ENCODE measurements at regions not wholly inside any gene's neighbourhood (a gene's known extent, or its start where the extent isn't known, plus 50 kb on each side); places are given as distances from the start of the nearest gene placed in this dataset.

- DNase-seq (ENCODE audit: low read depth), result no peak
Measured at GRCh38 chr22:47782328-47783075, 1020.1 kb downstream of the TBC1D22A start.

- no peak for DNase-seq (ENCODE audit: low read depth)
Measured at GRCh38 chr22:47781427-47782111, 1019.1 kb downstream of the TBC1D22A start.

GRCh38 chr22:47781024-47781423 is 1018.6 kb downstream of the TBC1D22A start:
- DNase-seq (ENCODE audit: low read depth), result no peak

- no peak for DNase-seq (ENCODE audit: low read depth)
Measured at GRCh38 chr22:47780281-47780875, 1017.9 kb downstream of the TBC1D22A start.

- DNase-seq (ENCODE audit: low read depth), result no peak
Measured at GRCh38 chr22:47779474-47779873, 1017.0 kb downstream of the TBC1D22A start.

- no peak for DNase-seq (ENCODE audit: low read depth)
Measured at GRCh38 chr22:47778160-47778658, 1015.8 kb downstream of the TBC1D22A start.

GRCh38 chr22:47777426-47777825 is 1015.0 kb downstream of the TBC1D22A start:
- no peak for DNase-seq (ENCODE audit: low read depth)

- no peak for DNase-seq (ENCODE audit: low read depth)
Measured at GRCh38 chr22:47776329-47776728, 1013.9 kb downstream of the TBC1D22A start.

- DNase-seq (ENCODE audit: low read depth), result peak; percentile 21
Measured at GRCh38 chr22:47775686-47776085, 1013.2 kb downstream of the TBC1D22A start.

- no peak for DNase-seq (ENCODE audit: low read depth)
Measured at GRCh38 chr22:47775191-47775590, 1012.7 kb downstream of the TBC1D22A start.

GRCh38 chr22:47773635-47774034 is 1011.2 kb downstream of the TBC1D22A start:
- DNase-seq (ENCODE audit: low read depth), result no peak

GRCh38 chr22:47772864-47773263 is 1010.4 kb downstream of the TBC1D22A start:
- DNase-seq (ENCODE audit: low read depth), result no peak

- DNase-seq (ENCODE audit: low read depth), result no peak
Measured at GRCh38 chr22:47769652-47770051, 1007.2 kb downstream of the TBC1D22A start.

GRCh38 chr22:47768027-47768426 is 1005.6 kb downstream of the TBC1D22A start:
- DNase-seq (ENCODE audit: low read depth), result no peak

GRCh38 chr22:47767403-47767802 is 1005.0 kb downstream of the TBC1D22A start:
- no peak for DNase-seq (ENCODE audit: low read depth)

GRCh38 chr22:47765757-47766156 is 1003.3 kb downstream of the TBC1D22A start:
- DNase-seq (ENCODE audit: low read depth), result no peak

- DNase-seq (ENCODE audit: low read depth), result no peak
Measured at GRCh38 chr22:47762141-47762540, 999.7 kb downstream of the TBC1D22A start.

- DNase-seq (ENCODE audit: low read depth), result no peak
Measured at GRCh38 chr22:47759909-47760308, 997.5 kb downstream of the TBC1D22A start.

- no peak for DNase-seq (ENCODE audit: low read depth)
Measured at GRCh38 chr22:47757741-47758140, 995.3 kb downstream of the TBC1D22A start.

- DNase-seq (ENCODE audit: low read depth), result no peak
Measured at GRCh38 chr22:47750086-47750485, 987.6 kb downstream of the TBC1D22A start.

- no peak for DNase-seq (ENCODE audit: low read depth)
Measured at GRCh38 chr22:47748957-47749356, 986.5 kb downstream of the TBC1D22A start.

GRCh38 chr22:47748271-47748670 is 985.8 kb downstream of the TBC1D22A start:
- DNase-seq (ENCODE audit: low read depth), result no peak
